GM23338 (cell line): ENCODE measurements at regions not wholly inside any gene's neighbourhood (a gene's known extent, or its start where the extent isn't known, plus 50 kb on each side); places are given as distances from the start of the nearest gene placed in this dataset.

ENCODE experiments used
- ATAC-seq: fragments of 200-7000 bp; cut with Tn5 transposase; 3 replicates; pipeline ENCODE4 v1.9.1; 2020
- DNase-seq: peaks from one replicate; pipeline ENCODE4 v3.0.0-alpha.2; 2015; ENCODE audit warnings: low spot score
- H2AFZ ChIP-seq: fragments of 200-600 bp; sonication (generic); 2 replicates; pipeline ENCODE4 v1.8.0; 2016; ENCODE audit warnings: antibody characterized with exemption, mild to moderate bottlenecking, moderate library complexity
- H3F3A ChIP-seq: fragments of 200-600 bp; sonication (generic); replicated peaks from 2 replicates; pipeline ENCODE4 v1.8.0; 2017; ENCODE audit warnings: antibody characterized with exemption, mixed run types, low read depth
- H3K27ac ChIP-seq: fragments of 200-600 bp; sonication (generic); 2 replicates; pipeline ENCODE4 v1.6.1; 2016; ENCODE audit warnings: low read depth
- H3K27me3 ChIP-seq: fragments of 200-600 bp; sonication (generic); 2 replicates; pipeline ENCODE4 v1.8.0; 2016; ENCODE audit warnings: mild to moderate bottlenecking, mixed run types, moderate library complexity; ENCODE audit not compliant: insufficient read depth
- H3K36me3 ChIP-seq: fragments of 200-600 bp; sonication (generic); 2 replicates; pipeline ENCODE4 v1.8.0; 2016; ENCODE audit warnings: mild to moderate bottlenecking; ENCODE audit not compliant: insufficient read depth
- H3K4me1 ChIP-seq: fragments of 200-600 bp; sonication (generic); 2 replicates; pipeline ENCODE4 v1.8.0; 2016; ENCODE audit warnings: mild to moderate bottlenecking, moderate library complexity; ENCODE audit not compliant: insufficient read depth
- H3K4me2 ChIP-seq: fragments of 200-600 bp; sonication (generic); 2 replicates; pipeline ENCODE4 v1.7.1; 2017; ENCODE audit warnings: mixed run types
- H3K4me3 ChIP-seq: fragments of 200-600 bp; sonication (generic); 2 replicates; pipeline ENCODE4 v1.6.1; 2016; ENCODE audit warnings: mixed run types
- H3K79me2 ChIP-seq: fragments of 200-600 bp; sonication (generic); replicated peaks from 2 replicates; pipeline ENCODE4 v1.8.0; 2017; ENCODE audit warnings: mild to moderate bottlenecking; ENCODE audit not compliant: insufficient read depth
- H3K9me2 ChIP-seq: fragments of 200-600 bp; sonication (generic); 2 replicates; pipeline ENCODE4 v1.8.0; 2017; ENCODE audit not compliant: insufficient read depth
- H4K20me1 ChIP-seq: fragments of 200-600 bp; sonication (generic); replicated peaks from 2 replicates; pipeline ENCODE4 v1.8.0; 2017; ENCODE audit warnings: mild to moderate bottlenecking; ENCODE audit not compliant: insufficient read depth
- H3K27ac Mint-ChIP-seq: 2 replicates; pipeline ENCODE4 v1.8.0; 2020; ENCODE audit warnings: inconsistent platforms, mild to moderate bottlenecking, moderate library complexity, mixed read lengths
- H3K27me3 Mint-ChIP-seq: 3 replicates; pipeline ENCODE4 v1.8.0; 2022; ENCODE audit warnings: low read depth, mild to moderate bottlenecking, moderate library complexity, mixed read lengths, inconsistent platforms; ENCODE audit not compliant: insufficient read depth, poor library complexity
- H3K36me3 Mint-ChIP-seq: 3 replicates; pipeline ENCODE4 v1.8.0; 2021; ENCODE audit warnings: low read depth, mild to moderate bottlenecking, inconsistent platforms, moderate library complexity, mixed read lengths
- H3K4me1 Mint-ChIP-seq: 3 replicates; pipeline ENCODE4 v1.8.0; 2020; ENCODE audit warnings: mild to moderate bottlenecking, inconsistent platforms, mixed read lengths
- H3K4me3 Mint-ChIP-seq: 3 replicates; pipeline ENCODE4 v1.8.0; 2021; ENCODE audit warnings: moderate library complexity, mild to moderate bottlenecking, inconsistent platforms, mixed read lengths
- H3K9me3 Mint-ChIP-seq: 3 replicates; pipeline ENCODE4 v1.8.0; 2020; ENCODE audit warnings: moderate library complexity, mild to moderate bottlenecking, inconsistent platforms, mixed read lengths
- CREB1 ChIP-seq: fragments of 250-450 bp; sonication (Bioruptor Pico); IDR thresholded peaks from 2 replicates; pipeline ENCODE4 v1.5.0; 2020; ENCODE audit warnings: low read depth, mild to moderate bottlenecking, moderate library complexity
- CTCF ChIP-seq, 2 experiments: fragments of 200-600 bp in 1 of 2; sonication (generic) in 1 of 2; conservative IDR thresholded peaks; 2 replicates each; pipeline versions ENCODE4 v1.5.1 to v1.6.1; 2016 to 2017; ENCODE audit warnings: antibody characterized with exemption in 2 of 2, low read depth in 2 of 2, mild to moderate bottlenecking in 2 of 2, moderate library complexity in 1 of 2
- ETS1 ChIP-seq: IDR thresholded peaks from 2 replicates; pipeline ENCODE4 v1.6.1; 2016; ENCODE audit warnings: antibody characterized with exemption
- EZH2 ChIP-seq: fragments of 200-600 bp; sonication (generic); IDR thresholded peaks from one replicate; pipeline ENCODE4 v1.8.0; 2017; ENCODE audit warnings: antibody characterized with exemption, mild to moderate bottlenecking, low read depth; ENCODE audit not compliant: unreplicated experiment
- EZH2phosphoT487 ChIP-seq: fragments of 200-600 bp; sonication (generic); IDR thresholded peaks from one replicate; pipeline ENCODE4 v1.8.1; 2018; ENCODE audit warnings: antibody characterized with exemption; ENCODE audit not compliant: unreplicated experiment
- JUNB ChIP-seq: IDR thresholded peaks from one replicate; pipeline ENCODE4 v1.6.1; 2016; ENCODE audit warnings: antibody characterized with exemption; ENCODE audit not compliant: unreplicated experiment
- NANOG ChIP-seq: IDR thresholded peaks from 2 replicates; pipeline ENCODE4 v1.6.1; 2016; ENCODE audit warnings: antibody characterized with exemption, borderline replicate concordance
- POLR2AphosphoS5 ChIP-seq: IDR thresholded peaks from 2 replicates; pipeline ENCODE4 v1.6.1; 2016; ENCODE audit warnings: antibody characterized with exemption, low read depth
- STAT1 ChIP-seq: IDR thresholded peaks from one replicate; pipeline ENCODE4 v1.6.1; 2016; ENCODE audit warnings: antibody characterized with exemption; ENCODE audit not compliant: unreplicated experiment
- ZNF114 ChIP-seq: fragments of 250-450 bp; sonication (Bioruptor Pico); IDR thresholded peaks from 2 replicates; pipeline ENCODE4 v1.5.0; 2020; ENCODE audit warnings: mild to moderate bottlenecking, moderate library complexity
- ZNF331 ChIP-seq: fragments of 250-450 bp; sonication (Bioruptor Pico); IDR thresholded peaks from 2 replicates; pipeline ENCODE4 v1.5.0; 2020; ENCODE audit warnings: low read depth, mild to moderate bottlenecking, moderate library complexity
- ZNF462 ChIP-seq: fragments of 250-450 bp; sonication (Bioruptor Pico); IDR thresholded peaks from 2 replicates; pipeline ENCODE4 v1.5.0; 2020; ENCODE audit warnings: mild to moderate bottlenecking, moderate library complexity
- TF ChIP-seq, protein P1 (sequence below): IDR thresholded peaks from one replicate; pipeline ENCODE4 v1.6.1; 2018; ENCODE audit warnings: antibody characterized with exemption; ENCODE audit not compliant: unreplicated experiment

DNA sequence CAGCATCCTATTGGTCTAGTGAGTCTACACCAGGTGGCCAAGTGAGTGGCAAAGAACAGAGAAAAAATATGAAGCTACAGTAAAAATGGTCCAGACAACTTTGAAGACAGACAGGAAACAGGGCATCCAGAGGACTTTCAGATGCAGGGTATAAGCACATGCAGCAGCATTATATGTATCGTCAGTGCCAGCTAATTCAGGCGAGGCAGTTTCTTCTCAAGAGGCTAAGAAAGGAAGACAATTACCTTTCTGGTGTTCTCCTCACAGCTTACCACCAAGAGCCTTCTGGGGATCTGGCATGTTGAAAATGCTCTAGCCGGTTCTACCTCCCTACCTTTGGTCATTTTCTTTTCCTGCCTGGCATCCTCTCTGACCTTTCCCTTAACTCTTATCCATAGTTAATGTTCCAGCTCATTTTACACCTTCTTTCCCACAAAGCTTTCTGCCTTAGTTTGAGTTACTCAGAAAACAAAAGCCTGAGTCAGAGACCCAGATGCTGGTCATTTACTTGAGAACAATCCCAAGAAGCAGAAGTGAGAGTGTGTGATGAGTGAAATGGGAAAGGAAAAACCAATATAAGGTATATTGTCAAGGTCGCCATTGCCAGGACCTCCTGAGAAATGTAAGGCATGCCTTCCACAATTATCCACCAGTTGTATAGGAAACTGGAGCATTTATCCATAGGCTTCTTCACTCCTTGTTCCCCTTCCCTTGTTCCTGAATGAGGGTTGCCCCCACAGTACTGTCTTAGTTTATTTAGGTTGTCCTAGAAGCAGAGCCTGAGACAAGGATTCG lies 444.1 kb downstream of the PLPP3 start:
- Mint-ChIP-seq H3K4me1 (peaks cover 4% of the 10 kb centered on the region), H3K36me3 (no peaks in the 10 kb centered on the region), H3K4me3 (no peak overlapping the region), H3K9me3 (no peaks in the 10 kb centered on the region), H3K27me3 (no peaks in the 10 kb centered on the region), H3K27ac (no peak overlapping the region)
- Histone ChIP-seq H3K4me3 (no peak overlapping the region), H3F3A (no peaks in the 10 kb centered on the region), H3K4me1 (no peaks in the 10 kb centered on the region), H3K27ac (no peak overlapping the region), H2AFZ (no peak overlapping the region), H4K20me1 (no peaks in the 10 kb centered on the region), H3K79me2 (no peaks in the 10 kb centered on the region), H3K4me2 (no peak overlapping the region), H3K9me2 (peaks cover 3% of the 10 kb centered on the region), H3K36me3 (no peaks in the 10 kb centered on the region), H3K27me3 (no peaks in the 10 kb centered on the region)
- DNase-seq (no peak), ATAC-seq (no peak)
- TF ChIP-seq NANOG (no peak), ETS1 (no peak), ZNF462 (CRISPR knock-in tag) (no peak), EZH2phosphoT487 (no peak), CTCF (conservative IDR thresholded peaks at IDR 0.05; ENCODE audit: low read depth in 2 of 2) (no peak), EZH2 (no peak), CREB1 (CRISPR knock-in tag) (no peak), JUNB (no peak), ZNF114 (CRISPR knock-in tag) (no peak), STAT1 (no peak), ZNF331 (CRISPR knock-in tag) (no peak), POLR2AphosphoS5 (no peak)
- TF ChIP-seq, protein P1, sequence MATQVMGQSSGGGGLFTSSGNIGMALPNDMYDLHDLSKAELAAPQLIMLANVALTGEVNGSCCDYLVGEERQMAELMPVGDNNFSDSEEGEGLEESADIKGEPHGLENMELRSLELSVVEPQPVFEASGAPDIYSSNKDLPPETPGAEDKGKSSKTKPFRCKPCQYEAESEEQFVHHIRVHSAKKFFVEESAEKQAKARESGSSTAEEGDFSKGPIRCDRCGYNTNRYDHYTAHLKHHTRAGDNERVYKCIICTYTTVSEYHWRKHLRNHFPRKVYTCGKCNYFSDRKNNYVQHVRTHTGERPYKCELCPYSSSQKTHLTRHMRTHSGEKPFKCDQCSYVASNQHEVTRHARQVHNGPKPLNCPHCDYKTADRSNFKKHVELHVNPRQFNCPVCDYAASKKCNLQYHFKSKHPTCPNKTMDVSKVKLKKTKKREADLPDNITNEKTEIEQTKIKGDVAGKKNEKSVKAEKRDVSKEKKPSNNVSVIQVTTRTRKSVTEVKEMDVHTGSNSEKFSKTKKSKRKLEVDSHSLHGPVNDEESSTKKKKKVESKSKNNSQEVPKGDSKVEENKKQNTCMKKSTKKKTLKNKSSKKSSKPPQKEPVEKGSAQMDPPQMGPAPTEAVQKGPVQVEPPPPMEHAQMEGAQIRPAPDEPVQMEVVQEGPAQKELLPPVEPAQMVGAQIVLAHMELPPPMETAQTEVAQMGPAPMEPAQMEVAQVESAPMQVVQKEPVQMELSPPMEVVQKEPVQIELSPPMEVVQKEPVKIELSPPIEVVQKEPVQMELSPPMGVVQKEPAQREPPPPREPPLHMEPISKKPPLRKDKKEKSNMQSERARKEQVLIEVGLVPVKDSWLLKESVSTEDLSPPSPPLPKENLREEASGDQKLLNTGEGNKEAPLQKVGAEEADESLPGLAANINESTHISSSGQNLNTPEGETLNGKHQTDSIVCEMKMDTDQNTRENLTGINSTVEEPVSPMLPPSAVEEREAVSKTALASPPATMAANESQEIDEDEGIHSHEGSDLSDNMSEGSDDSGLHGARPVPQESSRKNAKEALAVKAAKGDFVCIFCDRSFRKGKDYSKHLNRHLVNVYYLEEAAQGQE = no peak
